H9 (cell line): ENCODE measurements at regions not wholly inside any gene's neighbourhood (a gene's known extent, or its start where the extent isn't known, plus 50 kb on each side); places are given as distances from the start of the nearest gene placed in this dataset.

Source experiments
- DNase-seq: peaks from one replicate; pipeline ENCODE4 v3.0.0-alpha.2; 2017
- H2AFZ ChIP-seq: one replicate; pipeline ENCODE4 v1.6.1; 2013; ENCODE audit warnings: mild to moderate bottlenecking, low read length, control low read depth, moderate library complexity
- H2AK5ac ChIP-seq: 2 replicates; pipeline ENCODE4 v1.6.1; 2013; ENCODE audit warnings: low read length, control low read depth, mixed read lengths; ENCODE audit not compliant: insufficient read length
- H2BK120ac ChIP-seq: one replicate; pipeline ENCODE4 v1.6.1; 2013; ENCODE audit warnings: low read depth, mild to moderate bottlenecking, low read length, control low read depth, inconsistent platforms; ENCODE audit not compliant: poor library complexity, severe bottlenecking
- H2BK12ac ChIP-seq: 2 replicates; pipeline ENCODE4 v1.6.1; 2013; ENCODE audit warnings: low read length, control low read depth, mixed read lengths, low read depth; ENCODE audit not compliant: insufficient read length
- H2BK15ac ChIP-seq: 2 replicates; pipeline ENCODE4 v1.6.1; 2013; ENCODE audit warnings: low read depth, low read length, control low read depth
- H2BK20ac ChIP-seq: one replicate; pipeline ENCODE4 v1.6.1; 2013; ENCODE audit warnings: low read depth, mild to moderate bottlenecking, low read length, control low read depth, inconsistent platforms; ENCODE audit not compliant: poor library complexity, severe bottlenecking
- H2BK5ac ChIP-seq: 2 replicates; pipeline ENCODE4 v1.6.1; 2013; ENCODE audit warnings: low read length, control low read depth, mixed read lengths; ENCODE audit not compliant: insufficient read length
- H3K14ac ChIP-seq: 2 replicates; pipeline ENCODE4 v1.6.1; 2013; ENCODE audit warnings: low read length, control low read depth; ENCODE audit not compliant: insufficient read depth
- H3K18ac ChIP-seq: 2 replicates; pipeline ENCODE4 v1.6.1; 2013; ENCODE audit warnings: low read depth, mild to moderate bottlenecking, mixed read lengths, low read length, control low read depth; ENCODE audit not compliant: insufficient read length
- H3K23ac ChIP-seq: 2 replicates; pipeline ENCODE4 v1.6.1; 2013; ENCODE audit warnings: low read length, control low read depth, mixed read lengths, low read depth; ENCODE audit not compliant: insufficient read length
- H3K23me2 ChIP-seq: 2 replicates; pipeline ENCODE4 v1.6.1; 2013; ENCODE audit warnings: low read depth, mild to moderate bottlenecking, mixed read lengths, low read length, control low read depth; ENCODE audit not compliant: insufficient read length, poor library complexity, severe bottlenecking
- H3K27ac ChIP-seq: 2 replicates; pipeline ENCODE4 v1.5.1; 2013; ENCODE audit warnings: low read length, control low read depth, mixed read lengths, low read depth; ENCODE audit not compliant: insufficient read length
- H3K27me3 ChIP-seq: 2 replicates; pipeline ENCODE4 v1.6.1; 2013; ENCODE audit warnings: low read length, control low read depth, inconsistent platforms; ENCODE audit not compliant: insufficient read depth
- H3K4ac ChIP-seq: 2 replicates; pipeline ENCODE4 v1.6.1; 2013; ENCODE audit warnings: low read depth, mild to moderate bottlenecking, control low read depth, inconsistent platforms, low read length, moderate library complexity
- H3K4me1 ChIP-seq: 2 replicates; pipeline ENCODE4 v1.6.1; 2013; ENCODE audit warnings: low read length, control low read depth, inconsistent platforms; ENCODE audit not compliant: insufficient read depth
- H3K4me2 ChIP-seq: 2 replicates; pipeline ENCODE4 v1.6.1; 2013; ENCODE audit warnings: low read length, control low read depth, mixed read lengths; ENCODE audit not compliant: insufficient read length, insufficient read depth
- H3K56ac ChIP-seq: 2 replicates; pipeline ENCODE4 v1.6.1; 2013; ENCODE audit warnings: low read depth, mild to moderate bottlenecking, mixed read lengths, low read length, control low read depth; ENCODE audit not compliant: insufficient read length
- H3K79me1 ChIP-seq: 2 replicates; pipeline ENCODE4 v1.6.1; 2013; ENCODE audit warnings: low read depth, mild to moderate bottlenecking, moderate library complexity, low read length, control low read depth, inconsistent platforms; ENCODE audit not compliant: insufficient read depth, poor library complexity, severe bottlenecking
- H3K79me2 ChIP-seq: 2 replicates; pipeline ENCODE4 v1.6.1; 2013; ENCODE audit warnings: low read length, control low read depth, inconsistent platforms; ENCODE audit not compliant: insufficient read depth
- H3K9ac ChIP-seq: 2 replicates; pipeline ENCODE4 v1.6.1; 2013; ENCODE audit warnings: low read length, control low read depth, mixed read lengths; ENCODE audit not compliant: insufficient read length; ENCODE audit errors: extremely low read depth
- H3K9me3 ChIP-seq: one replicate; pipeline ENCODE4 v1.6.1; 2013; ENCODE audit warnings: low read depth, low read length, inconsistent platforms; ENCODE audit not compliant: control insufficient read depth
- H3T11ph ChIP-seq: one replicate; pipeline ENCODE4 v1.6.1; 2013; ENCODE audit warnings: mild to moderate bottlenecking, low read length, control low read depth, inconsistent platforms
- H4K20me1 ChIP-seq: one replicate; pipeline ENCODE4 v1.6.1; 2013; ENCODE audit not compliant: control insufficient read depth, insufficient read length, insufficient read depth
- H4K5ac ChIP-seq: 2 replicates; pipeline ENCODE4 v1.6.1; 2013; ENCODE audit warnings: low read depth, mild to moderate bottlenecking, mixed read lengths, low read length, control low read depth; ENCODE audit not compliant: insufficient read length
- H4K8ac ChIP-seq: replicated peaks from 2 replicates; pipeline ENCODE4 v1.6.1; 2013; ENCODE audit warnings: low read length, control low read depth, mixed read lengths, low read depth; ENCODE audit not compliant: insufficient read length
- H4K91ac ChIP-seq: 2 replicates; pipeline ENCODE4 v1.6.1; 2013; ENCODE audit warnings: low read depth, mild to moderate bottlenecking, moderate library complexity, mixed read lengths, low read length, control low read depth; ENCODE audit not compliant: insufficient read length
- H3K27ac Mint-ChIP-seq, 3 experiments: 2 replicates in 2 of 3; 3 replicates in 1 of 3; pipeline ENCODE4 v1.8.0; 2020 to 2021; ENCODE audit warnings: mixed read lengths in 3 of 3, mild to moderate bottlenecking in 1 of 3, moderate library complexity in 1 of 3
- H3K27me3 Mint-ChIP-seq: 2 replicates; pipeline ENCODE4 v1.8.0; 2021; ENCODE audit warnings: low read depth, mild to moderate bottlenecking, moderate library complexity, mixed read lengths
- H3K36me3 Mint-ChIP-seq, 3 experiments: 2 replicates in 2 of 3; 3 replicates in 1 of 3; pipeline ENCODE4 v1.8.0; 2020 to 2021; ENCODE audit warnings: low read depth in 3 of 3, mixed read lengths in 3 of 3; ENCODE audit not compliant: insufficient read depth in 1 of 3
- H3K4me1 Mint-ChIP-seq, 2 experiments: 2 replicates each; pipeline ENCODE4 v1.8.0; 2020; ENCODE audit warnings: mixed read lengths in 2 of 2
- H3K4me3 Mint-ChIP-seq, 2 experiments: 2 replicates in 1 of 2; 3 replicates in 1 of 2; pipeline ENCODE4 v1.8.0; 2020 to 2021; ENCODE audit warnings: mild to moderate bottlenecking in 2 of 2, mixed read lengths in 2 of 2, moderate library complexity in 1 of 2
- H3K9me3 Mint-ChIP-seq, 2 experiments: 2 replicates in 1 of 2; 3 replicates in 1 of 2; pipeline ENCODE4 v1.8.0; 2020; ENCODE audit warnings: mild to moderate bottlenecking in 2 of 2, mixed read lengths in 2 of 2, moderate library complexity in 1 of 2
- CTCF ChIP-seq: fragments of 200-600 bp; sonication (generic); conservative IDR thresholded peaks from 3 replicates; pipeline ENCODE4 v1.8.0; 2021; ENCODE audit warnings: antibody characterized with exemption, mild to moderate bottlenecking
- WGBS: extraction: QIAGEN DNeasy Blood & Tissue Kit; methylation state at CpG from one replicate; pipeline ENCODE4 v1.1.7; 2013; ENCODE audit warnings: missing lambda C conversion rate, low lambda C conversion rate, mixed read lengths; ENCODE audit not compliant: insufficient read length; ENCODE audit errors: extremely low coverage; 5-methylcytosine and 5-hydroxymethylcytosine counted together

DNA sequence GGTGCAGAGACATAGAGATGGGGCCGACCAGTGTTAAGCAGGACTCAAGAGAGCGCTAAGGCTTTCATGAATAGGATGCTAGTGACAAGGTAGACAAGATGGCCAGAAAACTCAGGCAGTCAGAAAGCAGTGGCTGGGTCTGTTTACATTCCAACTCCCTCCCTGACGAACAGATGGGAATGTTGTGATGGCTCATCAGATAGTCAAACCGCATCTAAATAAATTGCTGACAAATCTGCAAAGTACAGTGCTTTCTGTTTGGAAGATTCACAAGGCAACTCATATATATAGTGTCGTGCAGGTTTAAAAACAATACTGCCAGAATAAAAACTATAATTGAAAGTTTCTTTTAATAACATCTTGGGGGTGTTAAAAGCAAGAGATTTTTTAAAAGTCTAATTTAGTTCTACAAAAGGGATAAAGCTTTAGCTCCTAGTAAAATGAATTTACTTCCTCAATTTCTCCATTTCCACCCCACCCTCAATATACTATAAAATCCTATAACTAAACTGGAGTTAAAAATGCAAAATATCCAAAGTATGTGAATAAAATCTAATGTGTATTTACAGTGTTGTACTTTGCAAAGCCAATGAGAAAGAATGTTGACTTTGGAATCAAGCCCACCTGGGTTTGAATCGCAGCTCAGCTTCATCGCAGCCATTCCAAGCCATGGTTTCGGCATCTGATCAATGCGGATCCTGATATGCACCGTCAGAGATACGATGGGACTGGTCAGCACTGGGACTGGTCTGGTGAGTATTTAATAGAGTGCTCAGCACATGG lies 247.3 kb upstream of the PDE10A start:
- Histone ChIP-seq H2BK5ac (no peak overlapping the region), H3K18ac (no peak overlapping the region), H3K56ac (no peak overlapping the region), H2BK15ac (no peak overlapping the region), H4K91ac (no peak overlapping the region), H3K4me1 (no peaks in the 10 kb centered on the region), H3K27me3 (no peaks in the 10 kb centered on the region), H2BK120ac (no peak overlapping the region), H3K9me3 (no peaks in the 10 kb centered on the region), H3K23me2 (no peaks in the 10 kb centered on the region), H3K4ac (no peak overlapping the region), H2AFZ (no peak overlapping the region), H2BK12ac (no peak overlapping the region), H4K20me1 (no peaks in the 10 kb centered on the region), H3K79me1 (no peaks in the 10 kb centered on the region), H3K9ac (no peak overlapping the region), H4K5ac (no peak overlapping the region), H3T11ph (no peak overlapping the region), H4K8ac (no peak overlapping the region), H2AK5ac (no peak overlapping the region), H3K79me2 (no peaks in the 10 kb centered on the region), H3K4me2 (no peak overlapping the region), H3K27ac (no peak overlapping the region), H3K23ac (no peak overlapping the region), H3K14ac (no peak overlapping the region), H2BK20ac (no peak overlapping the region)
- TF ChIP-seq CTCF = no peak
- WGBS = no CpG with 5 or more reads among the region's 11 CpGs
- no peak overlapping the region for H3K27ac Mint-ChIP-seq
- no peak overlapping the region for H3K4me3 Mint-ChIP-seq
- peaks cover 0 to 2% of the 10 kb centered on the region in 2 experiments; a peak in 1 of 5 replicates for H3K9me3 Mint-ChIP-seq
- no peak for DNase-seq
- peaks cover 16% of the 10 kb centered on the region for H3K27me3 Mint-ChIP-seq
- no peaks in the 10 kb centered on the region for H3K4me1 Mint-ChIP-seq
- H3K36me3 Mint-ChIP-seq = no peaks in the 10 kb centered on the region
